Spleen (tissue), 11 donors: ENCODE measurements at regions not wholly inside any gene's neighbourhood (a gene's known extent, or its start where the extent isn't known, plus 50 kb on each side); places are given as distances from the start of the nearest gene placed in this dataset.

Source experiments
- DNase-seq: peaks from one replicate; pipeline ENCODE4 v3.0.0-alpha.2; 2020
- H3K27ac ChIP-seq, 8 donors: fragments of 200-600 bp; sonication (generic) in 7 of 8; 1 replicate in 4 of 8; 2 replicates in 4 of 8; pipeline versions ENCODE4 v1.5.0 to v1.8.0; 2016 to 2021; ENCODE audit warnings: inconsistent platforms in 4 of 8, mild to moderate bottlenecking in 4 of 8, moderate library complexity in 1 of 8
- H3K27me3 ChIP-seq, 7 donors: fragments of 200-600 bp; sonication (generic) in 6 of 7; replicated peaks in 1 of 7; 1 replicate in 4 of 7; 2 replicates in 3 of 7; pipeline versions ENCODE4 v1.5.0 to v1.8.0; 2016 to 2021; ENCODE audit warnings: inconsistent platforms in 3 of 7, mild to moderate bottlenecking in 1 of 7
- H3K36me3 ChIP-seq, 6 donors: fragments of 200-600 bp; sonication (generic) in 5 of 6; 1 replicate in 4 of 6; 2 replicates in 2 of 6; pipeline versions ENCODE4 v1.5.0 to v1.8.0; 2016 to 2021; ENCODE audit warnings: inconsistent platforms in 2 of 6
- H3K4me1 ChIP-seq, 6 donors: fragments of 200-600 bp; sonication (generic) in 5 of 6; 1 replicate in 3 of 6; 2 replicates in 3 of 6; pipeline versions ENCODE4 v1.5.0 to v1.8.0; 2016 to 2021; ENCODE audit warnings: inconsistent platforms in 3 of 6
- H3K4me3 ChIP-seq, 8 donors: fragments of 200-600 bp; sonication (generic) in 7 of 8; 1 replicate in 4 of 8; 2 replicates in 4 of 8; pipeline versions ENCODE4 v1.5.0 to v1.8.0; 2016 to 2021; ENCODE audit warnings: inconsistent platforms in 4 of 8, mild to moderate bottlenecking in 4 of 8, moderate library complexity in 2 of 8
- H3K9me3 ChIP-seq, 8 donors: fragments of 200-600 bp; sonication (generic) in 7 of 8; 1 replicate in 4 of 8; 2 replicates in 4 of 8; pipeline versions ENCODE4 v1.5.0 to v1.8.0; 2016 to 2021; ENCODE audit warnings: inconsistent platforms in 4 of 8
- CTCF ChIP-seq, 11 experiments: fragments of 200-600 bp in 7 of 11; fragments of 450-650 bp in 4 of 11; sonication (generic) in 4 of 11; IDR thresholded peaks in 8 of 11; conservative IDR thresholded peaks in 3 of 11; 1 replicate in 7 of 11; 2 replicates in 4 of 11; pipeline versions ENCODE4 v1.4.0 to v1.8.0; 2016 to 2021; ENCODE audit warnings: antibody characterized with exemption in 11 of 11, inconsistent platforms in 4 of 11, mild to moderate bottlenecking in 1 of 11
- POLR2A ChIP-seq, 3 donors: fragments of 450-650 bp; IDR thresholded peaks; one replicate each; pipeline ENCODE4 v1.5.1; 2017; ENCODE audit warnings: antibody characterized with exemption in 3 of 3, mild to moderate bottlenecking in 1 of 3
- POLR2AphosphoS5 ChIP-seq, 3 donors: sonication (generic); formaldehyde crosslinking; IDR thresholded peaks; one replicate each; pipeline ENCODE4 v1.5.1; 2017; ENCODE audit warnings: antibody characterized with exemption in 3 of 3
- WGBS, 5 donors: extraction: QIAGEN DNeasy Blood & Tissue Kit in 3 of 5; methylation state at CpG; one replicate each; pipeline versions ENCODE4 v1.1.5 to v1.1.7; 2013 to 2018; 5-methylcytosine and 5-hydroxymethylcytosine counted together
- intact Hi-C: fragments of 100-400 bp; cut with DNase I; formaldehyde crosslinking; loops from one replicate; pipeline ENCODE4 v1.15.0; 2023; ENCODE audit warnings: low total_unique reads
- donor health status: healthy with polysubstance abuse.
- donor health status: DM: no; HTN: no; CAD: no; lungs with moderate emphysema.
- donor health status: DM: no; HTN: no; CAD: no.
- donor health status: Bipolar disorder and iron deficiency.
- donor health status: healthy.
- donor health status: DM: no; HTN: no; CAD: no.
- donor health status: DM: yes; HTN: yes; CAD: no.

GRCh38 chr9:97752274-97752673 lies 55.1 kb upstream of the XPA start:
- WGBS, 5 donors, result 79 to 94% (median 86%) methylated on average over 2 of the region's 2 CpGs
- intact Hi-C loops, result no loop called here
- Histone ChIP-seq H3K9me3 (peaks cover 0 to 8% (median 0%) of the 10 kb centered on the region in 8 donors), H3K36me3 (no peaks in the 10 kb centered on the region), H3K4me1 (no peaks in the 10 kb centered on the region), H3K27ac (no peak overlapping the region), H3K4me3 (no peak overlapping the region), H3K27me3 (peaks cover 0 to 7% (median 0%) of the 10 kb centered on the region in 7 donors)
- DNase-seq, result no peak
- TF ChIP-seq CTCF (IDR thresholded peaks at IDR 0.05 in 8 of 11, conservative IDR thresholded peaks at IDR 0.05 in 3 of 11) (no peak), POLR2A (IDR thresholded peaks at IDR 0.05) (no peak), POLR2AphosphoS5 (IDR thresholded peaks at IDR 0.05) (no peak)

DNA sequence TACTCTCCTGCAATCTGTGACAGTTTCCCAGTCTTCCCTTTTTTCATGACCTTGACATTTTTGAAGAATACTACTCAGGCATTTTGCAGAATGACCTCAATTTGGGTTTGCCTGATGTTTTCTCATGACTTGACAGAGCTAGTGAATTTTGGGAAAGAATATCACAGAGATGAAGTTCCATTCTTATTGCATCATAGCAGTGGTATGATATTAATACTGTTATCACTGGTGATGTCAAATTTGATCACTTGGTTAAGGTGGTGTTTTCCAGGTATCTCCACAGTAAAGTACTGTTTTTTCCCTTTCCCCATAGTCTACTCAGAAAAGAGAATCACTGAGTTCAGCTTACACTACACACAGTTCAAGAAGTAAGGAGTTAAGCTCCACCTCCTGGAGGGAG lies 56.2 kb upstream of the XPA start:
- H3K27me3 ChIP-seq, result peaks cover 0 to 13% (median 0%) of the 10 kb centered on the region in 7 donors
- H3K4me1 ChIP-seq, result no peaks in the 10 kb centered on the region
- intact Hi-C loops, result no loop called here

GRCh38 chr9:97753975-97754374 lies 56.8 kb upstream of the XPA start:
- Histone ChIP-seq H3K27ac (no peak overlapping the region), H3K4me1 (no peaks in the 10 kb centered on the region), H3K36me3 (no peaks in the 10 kb centered on the region), H3K27me3 (peaks cover 0 to 19% (median 0%) of the 10 kb centered on the region in 7 donors), H3K4me3 (no peak overlapping the region), H3K9me3 (peaks cover 0 to 8% (median 0%) of the 10 kb centered on the region in 8 donors)
- DNase-seq, result no peak
- intact Hi-C loops, result no loop called here
- TF ChIP-seq POLR2A (IDR thresholded peaks at IDR 0.05), result no peak
- no peak for TF ChIP-seq POLR2AphosphoS5 (IDR thresholded peaks at IDR 0.05)
- no peak for TF ChIP-seq CTCF (IDR thresholded peaks at IDR 0.05 in 8 of 11, conservative IDR thresholded peaks at IDR 0.05 in 3 of 11)
- 65 to 79% (median 74%) methylated on average over 2 of the region's 2 CpGs for WGBS, 5 donors

More for the DNA sequence above, 56.2 kb upstream of the XPA start:
- DNase-seq, result no peak
- TF ChIP-seq POLR2A (IDR thresholded peaks at IDR 0.05), result no peak
- no peak for TF ChIP-seq CTCF (IDR thresholded peaks at IDR 0.05 in 8 of 11, conservative IDR thresholded peaks at IDR 0.05 in 3 of 11)
- Histone ChIP-seq H3K27ac (no peak overlapping the region), H3K9me3 (peaks cover 0 to 8% (median 0%) of the 10 kb centered on the region in 8 donors), H3K36me3 (no peaks in the 10 kb centered on the region), H3K4me3 (no peak overlapping the region)

GRCh38 chr9:97755618-97756267 lies 58.6 kb upstream of the XPA start:
- Histone ChIP-seq H3K4me1 (no peaks in the 10 kb centered on the region), H3K9me3 (peaks cover 0 to 8% (median 0%) of the 10 kb centered on the region in 8 donors), H3K4me3 (no peak overlapping the region), H3K36me3 (no peaks in the 10 kb centered on the region), H3K27me3 (peaks cover 0 to 36% (median 0%) of the 10 kb centered on the region in 7 donors), H3K27ac (no peak overlapping the region)
- TF ChIP-seq CTCF (IDR thresholded peaks at IDR 0.05 in 8 of 11, conservative IDR thresholded peaks at IDR 0.05 in 3 of 11) (no peak), POLR2AphosphoS5 (IDR thresholded peaks at IDR 0.05) (no peak)
- intact Hi-C loops, result no loop called here
- no peak for DNase-seq
- WGBS, 5 donors, result 79 to 88% (median 88%) methylated on average over 4 of the region's 4 CpGs
